Hepatic stellate cell (primary cell): ENCODE measurements at regions not wholly inside any gene's neighbourhood (a gene's known extent, or its start where the extent isn't known, plus 50 kb on each side); places are given as distances from the start of the nearest gene placed in this dataset.
"Not testable (repeated sequence)": the region's sequence is repeated elsewhere in the genome, so short reads cannot be mapped to it uniquely, and the experiment has no call there.

Experiments
- DNase-seq: peaks from one replicate; pipeline ENCODE4 v3.0.0; 2011; ENCODE audit warnings: low spot score

DNA sequence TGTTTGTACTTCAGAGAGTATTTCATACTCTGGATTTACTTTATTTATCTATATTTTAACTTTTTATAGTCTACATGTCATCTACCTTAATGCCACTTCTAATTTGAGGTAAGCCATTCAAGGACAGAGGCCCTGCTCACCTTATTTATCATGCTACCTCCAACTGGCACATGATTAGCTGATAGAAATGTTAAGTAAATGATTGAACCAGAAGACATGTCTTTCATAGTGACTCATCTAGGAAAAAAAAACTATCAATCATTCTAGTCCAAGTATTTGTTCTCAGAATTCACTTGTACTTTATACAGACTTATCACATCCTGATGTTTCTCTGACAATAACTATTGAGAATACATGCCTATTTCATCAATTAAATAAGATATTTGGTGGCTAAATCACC lies 856.3 kb downstream of the XPNPEP1 start:
- DNase-seq = no peak

DNA sequence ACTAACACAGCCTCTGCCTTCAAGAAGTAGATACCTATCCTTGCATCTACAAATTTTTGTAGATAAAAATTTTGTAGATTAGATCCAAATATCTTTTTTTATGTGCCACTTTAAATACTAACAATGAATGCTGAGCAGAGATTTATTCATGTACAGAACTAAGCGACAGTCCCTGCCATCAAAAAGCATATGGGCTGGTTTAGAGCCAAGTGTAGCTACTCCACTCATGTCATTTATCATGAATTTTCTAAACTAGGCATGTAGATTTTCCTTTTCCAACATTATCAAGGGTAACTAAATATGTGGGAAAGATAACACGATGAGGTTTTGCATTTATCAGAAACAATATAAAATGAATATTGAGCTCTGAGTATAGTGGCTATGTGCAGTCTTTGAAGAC lies 857.5 kb downstream of the XPNPEP1 start:
- DNase-seq = no peak

DNA sequence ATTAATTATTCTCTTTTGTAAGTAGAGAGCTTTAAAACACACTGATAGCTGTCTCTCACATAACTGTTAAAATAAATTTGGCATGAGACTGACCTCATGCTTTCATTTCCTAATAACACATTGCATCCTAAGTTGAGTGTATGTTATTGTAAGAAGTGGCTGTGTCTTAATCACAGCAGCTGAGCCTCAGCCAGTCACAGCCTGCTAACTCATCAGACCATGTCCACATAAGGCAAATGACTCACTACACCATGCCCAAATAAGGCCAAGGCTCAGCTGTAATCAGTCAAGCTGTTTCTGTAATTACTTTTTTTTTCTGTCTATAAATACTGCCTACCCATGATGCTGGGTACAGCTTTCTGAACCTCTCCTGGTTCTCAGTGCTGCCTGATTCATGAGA lies 860.9 kb downstream of the XPNPEP1 start:
- DNase-seq = no peak

DNA sequence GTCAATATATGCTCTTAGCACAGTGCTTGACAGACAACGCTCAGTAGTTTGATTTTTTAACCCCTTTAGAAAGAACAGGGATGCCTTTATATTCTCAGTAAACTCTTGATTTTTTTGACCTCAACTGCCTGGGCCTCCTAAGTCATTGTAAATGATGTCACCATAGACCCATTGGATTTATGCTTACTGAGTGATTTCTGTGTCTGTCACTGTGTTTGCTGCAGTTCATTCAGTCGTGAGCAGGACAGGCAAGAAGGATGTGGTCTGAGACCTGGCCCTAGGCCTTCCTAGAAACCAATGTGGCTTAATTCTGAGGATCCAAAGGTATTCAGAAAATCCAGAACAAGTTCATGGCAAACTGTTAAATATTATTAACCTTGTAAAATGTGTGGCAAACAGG lies 868.1 kb downstream of the XPNPEP1 start:
- DNase-seq = no peak

DNA sequence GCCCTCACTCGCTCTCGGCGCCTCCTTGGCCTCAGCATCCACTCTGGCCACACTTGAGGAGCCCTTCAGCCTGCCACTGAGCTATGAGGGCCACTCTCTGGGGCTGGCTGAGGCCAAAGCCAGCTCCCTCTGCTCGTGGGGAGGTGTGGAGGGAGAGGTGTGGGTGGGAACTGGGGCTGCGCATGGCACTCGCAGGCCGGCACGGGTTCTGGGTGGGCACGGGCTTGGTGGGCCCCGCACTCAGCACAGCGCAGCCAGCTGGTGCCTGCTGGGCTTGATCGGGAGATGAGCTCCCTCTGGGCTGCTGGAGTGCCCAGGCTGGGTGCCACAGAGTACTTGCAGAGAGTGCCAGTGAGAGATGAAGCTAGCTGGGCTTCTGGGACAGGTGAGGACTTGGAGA lies 875.5 kb downstream of the XPNPEP1 start:
- no peak for DNase-seq

DNA sequence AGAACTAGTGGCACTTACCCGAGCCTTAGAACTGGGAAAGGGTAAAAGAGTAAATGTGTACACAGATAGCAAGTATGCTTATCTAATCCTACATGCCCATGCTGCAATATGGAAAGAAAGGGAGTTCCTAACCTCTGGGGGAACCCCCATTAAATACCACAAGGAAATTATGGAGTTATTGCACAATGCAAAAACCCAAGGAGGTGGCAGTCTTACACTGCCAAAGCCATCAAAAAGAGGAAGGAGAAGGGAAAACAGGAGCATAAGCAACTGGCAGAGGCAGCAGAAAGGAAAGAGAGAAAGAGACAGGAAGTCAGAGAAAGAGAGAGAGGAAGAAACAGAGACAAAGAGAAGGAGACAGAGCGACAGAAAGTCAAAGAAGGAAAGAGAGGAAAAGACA lies 876.9 kb downstream of the XPNPEP1 start:
- DNase-seq = not testable (repeated sequence)

DNA sequence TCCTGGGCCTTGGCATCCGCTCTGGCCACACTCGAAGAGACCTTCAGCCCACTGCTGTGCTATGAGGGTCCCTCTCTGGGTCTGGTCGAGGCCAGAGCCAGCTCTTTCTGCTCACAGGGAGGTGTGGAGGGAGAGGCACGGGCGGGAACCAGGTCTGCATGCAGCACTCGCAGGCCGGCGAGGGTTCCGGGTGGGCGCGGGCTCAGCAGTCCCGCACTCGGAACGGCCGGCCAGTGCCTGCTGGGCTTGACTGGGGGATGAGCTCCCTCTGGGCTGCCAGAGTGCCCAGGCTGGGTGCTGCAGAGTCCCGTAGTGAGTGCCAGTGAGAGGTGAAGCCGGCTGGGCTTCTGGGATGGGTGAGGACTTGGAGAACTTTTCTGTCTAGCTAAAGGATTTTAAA lies 882.7 kb downstream of the XPNPEP1 start:
- DNase-seq = no peak

DNA sequence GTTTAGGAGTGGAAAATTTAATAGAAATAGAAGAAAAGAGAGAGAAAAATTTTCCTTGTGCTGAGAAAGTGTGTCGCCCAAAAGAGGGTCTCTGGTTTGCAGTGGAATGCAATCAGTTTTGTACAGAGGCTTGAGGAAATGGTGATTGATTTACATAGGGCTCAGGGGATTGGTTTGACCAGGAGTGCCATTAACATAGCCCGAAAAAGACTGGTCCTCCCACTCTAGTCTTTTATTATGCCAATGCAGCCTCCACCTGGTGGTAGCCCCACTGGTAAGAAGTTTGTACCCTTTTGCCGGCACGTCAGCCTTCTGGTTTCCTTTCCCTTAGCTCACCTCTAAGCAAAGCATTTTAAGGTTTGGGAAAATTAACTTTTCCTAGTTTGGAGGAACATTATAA lies 885.3 kb downstream of the XPNPEP1 start:
- no peak for DNase-seq

DNA sequence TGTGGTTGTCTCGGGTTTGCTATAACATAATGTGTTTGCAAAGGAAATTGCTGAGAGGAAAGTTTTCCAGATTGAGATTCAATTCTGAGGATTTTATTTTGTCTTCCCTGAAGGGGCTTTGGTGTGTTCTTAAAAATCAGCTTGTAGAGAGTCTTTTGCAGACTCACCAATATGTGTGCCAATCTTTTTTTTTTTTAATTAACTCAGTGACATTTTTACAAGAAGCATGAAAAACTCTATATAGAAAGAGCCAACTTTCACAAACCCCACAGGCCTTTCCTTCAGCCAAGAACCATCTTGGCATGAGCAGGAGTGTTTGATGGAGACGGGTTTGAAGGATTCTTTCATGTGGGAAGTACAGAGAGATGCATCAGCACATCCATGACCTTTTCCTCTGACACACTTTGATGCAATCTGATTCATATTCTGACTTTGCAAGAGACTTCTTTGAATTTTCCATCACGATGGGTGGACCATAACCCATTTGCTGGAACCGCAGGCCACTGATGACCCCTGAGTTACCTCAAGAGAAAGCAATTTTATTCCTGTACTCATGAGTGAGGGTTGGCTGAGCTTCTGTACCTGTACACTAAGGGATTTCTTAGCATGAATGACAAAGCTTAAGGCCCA lies 892.6 kb downstream of the XPNPEP1 start:
- DNase-seq = no peak

DNA sequence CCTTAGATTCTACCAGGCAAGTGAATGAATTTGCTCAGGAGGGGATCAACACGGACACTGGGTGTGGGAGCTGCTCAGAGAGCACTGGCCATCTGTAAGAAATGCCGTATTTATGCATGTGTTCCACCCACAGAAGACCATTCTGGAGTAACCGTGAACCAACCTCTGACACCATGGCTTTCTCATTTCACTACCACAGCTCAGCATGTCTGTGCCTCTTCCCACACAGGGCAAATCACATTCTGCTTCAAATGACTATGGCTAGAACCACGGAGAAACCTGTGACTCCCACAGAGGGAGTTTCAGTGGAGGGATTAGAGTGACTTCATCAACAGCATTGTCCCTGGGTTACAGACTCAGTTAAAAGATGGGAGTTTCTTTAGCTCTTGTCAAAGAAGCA lies 893.4 kb downstream of the XPNPEP1 start:
- no peak for DNase-seq

DNA sequence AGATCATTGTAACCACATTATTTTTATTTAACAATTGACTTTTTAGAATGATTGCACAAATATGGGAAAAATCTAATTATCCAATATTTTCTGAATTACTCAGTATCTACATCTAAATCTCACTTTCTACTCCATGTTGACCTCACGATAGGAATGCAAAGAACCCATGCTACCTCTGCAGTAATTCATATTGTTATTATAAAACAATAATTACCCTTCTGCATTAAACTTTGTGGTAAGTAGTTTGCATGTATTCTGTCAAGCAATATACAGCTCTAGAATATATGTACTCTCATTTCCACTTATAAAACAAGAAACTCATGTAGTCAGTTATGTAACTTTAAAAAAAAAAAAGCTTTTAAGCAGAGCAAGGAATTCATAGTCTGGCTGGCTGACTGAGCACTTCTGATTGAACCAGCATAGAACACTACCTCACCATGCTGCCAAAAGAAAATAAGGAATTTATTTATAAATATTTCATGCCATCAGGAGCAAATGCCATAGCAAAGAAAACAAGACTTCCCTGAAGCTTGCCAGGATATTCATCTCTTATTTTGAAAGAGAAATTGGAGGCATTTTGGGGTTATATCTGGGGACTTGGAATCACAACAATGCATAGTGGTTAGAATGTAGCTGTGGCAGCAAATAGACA lies 895.7 kb downstream of the XPNPEP1 start:
- no peak for DNase-seq

DNA sequence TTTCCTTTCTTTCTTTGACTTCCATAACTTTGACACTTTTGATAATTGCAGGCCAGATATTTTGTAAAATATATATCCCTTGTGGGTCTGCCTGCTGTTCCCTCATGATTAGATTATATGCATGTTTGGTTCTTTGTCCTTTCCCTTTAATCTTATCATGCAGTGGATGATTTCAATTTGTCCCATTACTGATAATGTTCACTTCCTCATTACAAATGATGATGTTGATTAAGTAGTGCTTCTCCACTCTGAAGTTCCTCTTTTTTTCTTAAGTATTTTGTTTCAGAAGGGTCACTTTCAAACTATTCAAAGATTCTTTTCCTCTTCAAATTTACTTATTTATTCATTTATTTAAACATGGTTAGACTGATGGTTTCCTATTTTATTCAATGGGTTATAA lies 898.1 kb downstream of the XPNPEP1 start:
- no peak for DNase-seq

DNA sequence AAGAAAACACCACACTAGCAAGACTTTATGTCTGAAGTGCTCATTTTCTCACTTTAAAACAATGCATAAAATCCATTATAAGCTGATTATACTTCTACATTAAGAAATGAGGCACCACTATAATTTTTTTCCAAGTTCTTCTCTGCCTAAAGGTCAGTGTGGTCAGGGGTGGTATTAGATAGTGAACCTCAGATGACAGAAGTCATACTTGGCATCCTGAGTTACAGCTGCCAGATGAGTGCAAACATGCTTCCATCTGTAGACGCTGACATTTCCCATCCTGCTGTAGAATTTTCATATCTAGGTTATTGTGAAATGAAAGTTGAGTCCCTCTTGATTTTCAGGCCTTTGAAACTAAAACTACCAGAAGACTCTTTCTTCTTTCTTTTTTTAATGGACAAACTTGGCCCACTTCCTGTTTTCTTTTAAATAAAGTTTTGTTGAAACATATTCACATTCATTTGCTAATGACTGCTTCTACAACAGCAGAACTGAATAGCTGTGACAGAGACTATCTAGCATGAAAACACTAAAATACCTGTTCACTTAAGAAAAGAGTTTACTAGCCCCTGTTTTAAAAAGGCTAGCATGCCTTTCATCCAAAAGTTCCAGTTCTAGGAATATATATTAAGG lies 900.8 kb downstream of the XPNPEP1 start:
- no peak for DNase-seq

DNA sequence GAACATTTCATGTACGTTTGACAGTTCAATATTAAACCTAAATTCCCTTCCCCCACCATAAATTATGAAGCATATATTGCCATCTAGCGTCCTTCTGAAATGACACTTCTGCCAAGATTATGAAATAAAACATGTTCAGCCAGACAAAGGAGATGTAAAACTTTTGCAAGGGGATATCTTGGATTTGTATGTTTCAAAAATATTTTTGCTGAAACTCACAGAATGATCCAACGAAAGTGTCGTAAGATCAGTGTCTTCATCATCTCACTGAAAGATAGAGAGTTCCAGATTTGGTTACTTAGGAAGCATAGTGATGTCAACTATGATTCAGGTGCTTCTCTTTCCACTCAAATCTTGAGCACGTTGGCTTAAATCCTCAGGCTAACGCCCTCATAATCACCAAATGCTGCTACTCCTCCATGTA lies 904.3 kb downstream of the XPNPEP1 start:
- peak; percentile 3 for DNase-seq

DNA sequence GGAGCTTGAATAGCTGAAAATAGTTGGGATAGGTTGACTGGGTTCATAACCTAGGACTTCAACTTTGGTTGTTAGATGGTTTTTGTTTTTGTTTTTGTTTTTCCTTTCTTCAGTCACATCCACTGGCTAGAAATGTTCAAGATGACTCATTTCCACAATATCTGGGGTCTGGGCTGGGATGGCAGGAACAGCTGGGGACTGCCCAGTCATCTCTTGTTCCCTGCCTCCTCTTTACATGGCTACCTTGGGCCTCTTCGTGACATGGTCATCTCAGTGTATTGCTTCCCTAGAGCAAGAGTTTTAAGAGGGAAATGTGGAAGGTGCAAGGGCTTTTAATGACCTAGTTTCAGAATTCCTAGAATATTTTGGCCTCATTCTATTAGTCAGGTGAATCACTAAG lies 915.8 kb downstream of the XPNPEP1 start:
- DNase-seq = no peak

DNA sequence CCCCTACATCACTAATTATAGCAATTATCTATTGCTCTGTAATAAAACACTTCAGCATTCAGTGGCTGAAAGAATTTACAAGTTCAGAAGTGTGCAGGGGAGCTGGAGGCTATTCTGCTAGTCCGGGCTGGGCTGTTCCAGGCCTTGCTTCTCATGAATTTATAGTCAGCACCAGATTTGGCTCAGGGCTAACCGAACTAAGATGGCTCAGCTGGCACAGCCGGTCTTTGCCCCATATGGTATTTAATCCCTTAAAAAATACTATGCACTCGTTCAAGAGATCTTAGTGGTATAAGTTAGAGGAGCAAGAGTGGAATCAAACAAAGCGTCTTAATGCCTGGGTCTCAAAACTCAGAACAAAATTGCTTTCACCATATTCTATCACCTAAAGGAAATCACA lies 932.9 kb downstream of the XPNPEP1 start:
- no peak for DNase-seq

DNA sequence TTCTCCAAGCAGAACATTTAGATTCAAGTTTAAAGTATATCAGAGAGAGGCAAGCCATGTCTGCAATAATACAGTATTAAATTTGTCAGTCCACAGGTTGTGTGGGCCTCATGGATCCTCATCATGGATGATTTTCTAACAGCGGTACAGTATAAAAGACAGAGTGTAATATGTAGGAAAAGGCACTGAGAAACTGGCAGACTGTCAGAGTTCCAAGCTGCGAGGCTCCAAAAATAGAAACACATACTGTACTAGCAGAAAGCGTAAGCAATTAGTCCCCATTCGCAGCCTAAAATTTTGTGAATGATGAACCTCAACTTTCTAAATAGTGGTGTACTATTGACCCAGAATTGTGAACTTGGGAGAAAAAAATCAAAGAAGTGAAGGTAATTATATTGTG lies 933.3 kb downstream of the XPNPEP1 start:
- DNase-seq = no peak

DNA sequence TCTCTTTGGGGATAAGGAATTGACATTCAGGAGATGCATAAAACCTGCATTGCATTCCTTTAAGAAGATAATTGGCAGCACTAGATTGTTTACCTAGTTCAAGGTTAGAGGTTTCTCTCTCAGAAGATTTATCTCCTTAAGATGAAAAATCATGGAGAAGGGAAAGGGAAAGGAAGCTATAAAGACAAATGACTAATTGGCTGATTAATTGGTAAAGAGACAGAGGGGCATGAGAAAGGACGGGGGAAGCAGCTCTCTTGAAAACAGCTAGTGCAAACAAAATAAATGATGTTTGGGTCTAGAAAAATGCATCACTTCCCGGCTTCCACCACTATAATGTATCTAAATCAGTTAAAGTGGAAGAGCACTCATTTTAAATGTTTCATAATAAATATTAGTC lies 941.2 kb downstream of the XPNPEP1 start:
- DNase-seq = no peak

DNA sequence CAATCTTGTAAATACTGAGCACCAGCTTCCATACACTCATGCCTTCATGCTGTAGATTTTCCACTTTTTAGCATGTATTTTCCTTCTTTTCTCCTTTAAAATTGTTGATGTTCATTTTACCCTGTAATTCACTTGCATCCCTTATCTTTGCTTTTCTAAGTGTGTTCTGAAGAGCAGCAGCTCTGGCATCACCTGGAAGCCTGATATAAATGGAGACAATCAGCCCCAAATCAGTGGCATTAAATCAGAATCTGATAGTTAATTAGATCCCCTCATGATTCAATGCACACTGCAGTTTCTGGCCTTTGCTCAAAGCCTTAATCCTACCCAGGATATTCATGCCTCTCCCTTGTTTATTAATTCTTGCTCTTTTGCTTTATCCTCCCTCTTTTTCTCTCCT lies 942.4 kb downstream of the XPNPEP1 start:
- no peak for DNase-seq

DNA sequence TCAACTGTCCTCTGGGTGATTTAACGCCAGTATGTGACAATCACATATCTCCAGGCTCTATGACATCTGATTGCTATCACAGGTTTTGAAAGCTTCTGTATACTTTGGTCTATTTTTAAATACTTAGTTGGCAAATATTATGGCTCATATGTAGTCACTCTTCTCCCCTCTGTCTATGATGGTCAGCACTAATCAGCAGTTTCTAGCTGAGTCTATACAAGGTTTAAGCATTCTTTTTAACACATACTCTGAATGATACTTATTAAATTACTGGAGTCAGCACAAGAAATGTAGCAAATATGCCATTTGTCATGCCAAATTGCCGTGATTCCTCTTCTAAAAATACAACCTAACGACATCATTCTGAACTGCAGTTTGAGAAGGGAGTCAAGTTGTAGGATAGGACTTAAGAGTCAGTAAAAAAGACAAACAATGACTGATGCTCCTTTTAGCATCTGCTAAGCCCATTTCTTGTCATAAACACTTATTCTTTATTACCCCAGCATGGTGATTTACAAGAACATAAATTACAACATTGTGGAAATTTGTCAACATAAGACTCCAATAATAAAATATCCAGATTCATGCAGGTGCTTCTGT lies 947.8 kb downstream of the XPNPEP1 start:
- no peak for DNase-seq

DNA sequence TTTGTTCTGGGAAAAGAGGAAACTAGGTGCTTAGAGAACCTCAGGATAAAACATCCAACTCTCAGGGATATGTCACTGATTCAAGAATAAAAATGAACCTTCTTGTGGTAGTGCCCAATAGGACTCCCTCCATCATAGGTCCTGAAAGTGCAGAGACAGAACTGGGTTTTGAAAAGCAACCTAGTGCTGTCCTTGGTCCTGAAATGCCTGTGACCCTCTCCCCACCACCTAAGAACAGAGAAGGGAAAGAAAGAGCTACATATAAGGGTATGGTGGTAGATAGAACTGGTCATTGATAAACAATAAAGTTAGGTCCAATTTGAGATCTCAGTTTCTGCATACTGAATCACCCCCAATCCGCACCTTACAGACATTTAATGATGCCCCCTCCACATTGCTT lies 953.3 kb downstream of the XPNPEP1 start:
- no peak for DNase-seq

DNA sequence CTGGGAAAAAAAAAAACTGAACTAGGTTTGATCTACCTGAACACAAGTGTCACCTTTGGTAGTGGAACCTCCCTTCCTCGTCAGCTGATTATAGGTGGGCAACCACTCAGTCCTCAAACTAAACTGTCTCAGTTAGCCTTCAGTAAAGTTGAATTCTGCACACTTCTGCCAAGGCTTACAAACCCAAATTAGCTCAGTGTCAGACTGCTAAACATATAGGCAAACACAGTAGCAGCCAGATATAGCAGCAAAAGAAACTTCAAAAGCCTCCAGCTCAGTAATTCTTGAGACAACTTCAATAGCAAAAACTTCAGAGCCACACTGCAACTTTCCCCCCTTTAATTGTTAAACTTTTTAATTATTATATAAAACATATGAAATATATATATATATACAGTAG lies 956.9 kb downstream of the XPNPEP1 start:
- DNase-seq = no peak

DNA sequence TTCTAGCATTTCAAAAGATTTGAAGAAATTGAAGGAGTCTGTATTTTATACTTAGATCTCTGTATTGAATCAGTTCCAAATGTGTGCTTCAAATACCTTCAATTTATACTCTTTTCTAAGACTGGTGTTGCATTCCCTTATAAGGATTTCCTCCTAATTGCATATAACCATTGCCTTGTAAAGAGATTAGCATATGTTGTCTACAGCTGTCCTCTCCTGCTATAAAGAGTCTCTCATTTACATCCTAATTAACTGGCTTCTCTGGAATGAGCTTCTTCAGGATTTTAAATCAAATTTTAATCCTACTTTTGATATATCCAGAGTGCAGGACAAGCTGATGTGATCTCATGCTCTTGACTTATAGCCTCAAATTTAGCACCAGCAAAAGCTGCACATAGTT lies 957.3 kb downstream of the XPNPEP1 start:
- no peak for DNase-seq
